SK-N-MC (cell line): ENCODE measurements at regions not wholly inside any gene's neighbourhood (a gene's known extent, or its start where the extent isn't known, plus 50 kb on each side); places are given as distances from the start of the nearest gene placed in this dataset.

ENCODE experiments used
- EZH2 ChIP-seq: fragments of 200-600 bp; sonication (generic); IDR thresholded peaks from one replicate; pipeline ENCODE4 v1.6.1; 2017; ENCODE audit warnings: antibody characterized with exemption
- FOXP2 ChIP-seq: optimal IDR thresholded peaks from 2 replicates; pipeline ENCODE3; 2011; ENCODE audit warnings: mild to moderate bottlenecking, moderate library complexity; ENCODE audit not compliant: insufficient read depth; ENCODE audit errors: extremely low read length, control extremely low read depth
- POLR2AphosphoS5 ChIP-seq: IDR thresholded peaks from 2 replicates; pipeline ENCODE4 v1.6.1; 2012; ENCODE audit warnings: mild to moderate bottlenecking, low read depth, low read length, borderline replicate concordance

GRCh38 chr15:47332481-47332880 is 384.8 kb upstream of the SEMA6D start:
- TF ChIP-seq EZH2 (no peak), POLR2AphosphoS5 (no peak), FOXP2 (no peak)
